Smooth muscle cell (in vitro differentiated cells): ENCODE measurements at regions not wholly inside any gene's neighbourhood (a gene's known extent, or its start where the extent isn't known, plus 50 kb on each side); places are given as distances from the start of the nearest gene placed in this dataset.

Source experiments
- DNase-seq: peaks from one replicate; lab custom pipeline; 2025; ENCODE audit not compliant: unreplicated experiment; lab: John Stamatoyannopoulos, UW
- H2AFZ ChIP-seq: fragments of 200-600 bp; sonication (generic); 2 replicates; pipeline ENCODE4 v1.6.0; 2016; ENCODE audit warnings: antibody characterized with exemption, low read depth, mild to moderate bottlenecking
- H3F3A ChIP-seq: fragments of 200-600 bp; sonication (generic); 2 replicates; pipeline ENCODE4 v1.6.0; 2017; ENCODE audit warnings: antibody characterized with exemption, low read depth
- H3K27ac ChIP-seq: fragments of 200-600 bp; sonication (generic); 2 replicates; pipeline ENCODE4 v1.5.1; 2016; ENCODE audit warnings: low read depth, mild to moderate bottlenecking
- H3K27me3 ChIP-seq: fragments of 200-600 bp; sonication (generic); 2 replicates; pipeline ENCODE4 v1.6.1; 2016; ENCODE audit warnings: low read depth, mild to moderate bottlenecking
- H3K36me3 ChIP-seq: fragments of 200-600 bp; sonication (generic); 2 replicates; pipeline ENCODE4 v1.5.1; 2016; ENCODE audit warnings: low read depth
- H3K4me1 ChIP-seq: fragments of 200-600 bp; sonication (generic); 2 replicates; pipeline ENCODE4 v1.5.1; 2016; ENCODE audit warnings: low read depth
- H3K4me2 ChIP-seq: fragments of 200-600 bp; sonication (generic); 2 replicates; pipeline ENCODE4 v1.6.0; 2016; ENCODE audit warnings: mild to moderate bottlenecking
- H3K4me3 ChIP-seq: fragments of 200-600 bp; sonication (generic); 2 replicates; pipeline ENCODE4 v1.5.1; 2016; ENCODE audit warnings: mild to moderate bottlenecking
- H3K79me2 ChIP-seq: fragments of 200-600 bp; sonication (generic); 2 replicates; pipeline ENCODE4 v1.6.0; 2016; ENCODE audit warnings: low read depth, mild to moderate bottlenecking
- H3K9ac ChIP-seq: fragments of 200-600 bp; sonication (generic); 2 replicates; pipeline ENCODE4 v1.6.0; 2016; ENCODE audit warnings: low read depth
- H3K9me3 ChIP-seq: fragments of 200-600 bp; sonication (generic); replicated peaks from 2 replicates; pipeline ENCODE4 v1.5.1; 2016; ENCODE audit warnings: low read depth
- H4K20me1 ChIP-seq: fragments of 200-600 bp; sonication (generic); 2 replicates; pipeline ENCODE4 v1.6.0; 2016; ENCODE audit warnings: low read depth
- CTCF ChIP-seq: fragments of 200-600 bp; sonication (generic); IDR thresholded peaks from 2 replicates; pipeline ENCODE4 v1.5.1; 2017; ENCODE audit warnings: borderline replicate concordance, mild to moderate bottlenecking, antibody characterized with exemption; ENCODE audit not compliant: insufficient read depth, poor library complexity, severe bottlenecking
- WGBS: methylation state at CpG from one replicate; pipeline ENCODE4 v1.1.7; 2016; ENCODE audit warnings: low lambda C conversion rate; 5-methylcytosine and 5-hydroxymethylcytosine counted together

GRCh38 chr16:56050916-56051315 is 140.4 kb upstream of the GNAO1 start:
- TF ChIP-seq CTCF, result no peak
- Histone ChIP-seq H3K79me2 (no peaks in the 10 kb centered on the region), H2AFZ (no peak overlapping the region), H3K4me1 (no peaks in the 10 kb centered on the region), H3K27ac (no peak overlapping the region), H3F3A (no peaks in the 10 kb centered on the region), H3K27me3 (peaks cover 40% of the 10 kb centered on the region), H3K4me3 (no peak overlapping the region), H3K4me2 (no peak overlapping the region), H4K20me1 (no peaks in the 10 kb centered on the region), H3K9ac (no peak overlapping the region), H3K36me3 (no peaks in the 10 kb centered on the region), H3K9me3 (no peaks in the 10 kb centered on the region)
- 98% methylated on average over 4 of the region's 4 CpGs for WGBS
- no peak for DNase-seq

GRCh38 chr16:56048425-56049105 is 142.7 kb upstream of the GNAO1 start:
- Histone ChIP-seq H3K9ac (no peak overlapping the region), H3K4me2 (no peak overlapping the region), H3F3A (no peaks in the 10 kb centered on the region), H2AFZ (no peak overlapping the region), H4K20me1 (no peaks in the 10 kb centered on the region), H3K79me2 (no peaks in the 10 kb centered on the region), H3K36me3 (no peaks in the 10 kb centered on the region), H3K27ac (no peak overlapping the region), H3K27me3 (peaks cover 31% of the 10 kb centered on the region), H3K4me3 (no peak overlapping the region), H3K4me1 (no peaks in the 10 kb centered on the region), H3K9me3 (no peaks in the 10 kb centered on the region)
- no peak for TF ChIP-seq CTCF
- WGBS, result 86% methylated on average over 6 of the region's 6 CpGs
- DNase-seq, result no peak

- Histone ChIP-seq H3K36me3 (no peaks in the 10 kb centered on the region), H3K9ac (no peak overlapping the region), H3K27me3 (peaks cover 28% of the 10 kb centered on the region), H3K4me3 (no peak overlapping the region), H3K4me1 (no peaks in the 10 kb centered on the region), H2AFZ (no peak overlapping the region), H3F3A (no peaks in the 10 kb centered on the region), H4K20me1 (no peaks in the 10 kb centered on the region), H3K79me2 (no peaks in the 10 kb centered on the region), H3K27ac (no peak overlapping the region), H3K4me2 (no peak overlapping the region), H3K9me3 (no peaks in the 10 kb centered on the region)
- TF ChIP-seq CTCF, result no peak
- WGBS, result 81% methylated on average over 4 of the region's 4 CpGs
- no peak for DNase-seq
Measured at GRCh38 chr16:56047307-56048234, 143.7 kb upstream of the GNAO1 start.
